ENCODE measurements at regions not wholly inside any gene's neighbourhood (a gene's known extent, or its start where the extent isn't known, plus 50 kb on each side); places are given as distances from the start of the nearest gene placed in this dataset.

GRCh38 chr5:142515036-142515435, 170.9 kb downstream of the FGF1 start:
- Histone ChIP-seq H3K36me3 (no peaks in the 10 kb centered on the region), H3K27me3 (no peaks in the 10 kb centered on the region), H3K27ac (no peak overlapping the region), H3K4me1 (peaks cover 5 to 13% of the 10 kb centered on the region in 2 donors), H3K4me3 (replicated peaks in 1 of 3) (no peak overlapping the region), H3K9me3 (no peaks in the 10 kb centered on the region)
- DNase-seq, result no peak
- 87 to 93% methylated on average over 2 of the region's 2 CpGs for WGBS, 2 donors
- TF ChIP-seq CTCF (IDR thresholded peaks at IDR 0.05), result no peak
- TF ChIP-seq POLR2A (IDR thresholded peaks at IDR 0.05), result no peak
- intact Hi-C loops (cut with DNase I), result no loop called here

- H3K4me3 ChIP-seq (replicated peaks in 1 of 3), result no peak overlapping the region
- H3K4me1 ChIP-seq, result peaks cover 5 to 13% of the 10 kb centered on the region in 2 donors
- intact Hi-C loops (cut with DNase I), result no loop called here
- DNase-seq, result no peak
- no peak overlapping the region for H3K27ac ChIP-seq
- no peaks in the 10 kb centered on the region for H3K36me3 ChIP-seq
- no peak for TF ChIP-seq POLR2A (IDR thresholded peaks at IDR 0.05)
- no peak for TF ChIP-seq CTCF (IDR thresholded peaks at IDR 0.05)
- H3K9me3 ChIP-seq, result no peaks in the 10 kb centered on the region
- 92% methylated on average over 3 of the region's 3 CpGs for WGBS, 2 donors
- no peaks in the 10 kb centered on the region for H3K27me3 ChIP-seq
These were observed 171.7 kb downstream of the FGF1 start for GRCh38 chr5:142514196-142514595.

- no peaks in the 10 kb centered on the region for H3K36me3 ChIP-seq
- TF ChIP-seq CTCF (IDR thresholded peaks at IDR 0.05) (no peak), POLR2A (IDR thresholded peaks at IDR 0.05) (no peak)
- H3K4me3 ChIP-seq (replicated peaks in 1 of 3), result no peak overlapping the region
- peak overlapping the region in 1 of 3 donors; percentile 46 for H3K27ac ChIP-seq
- intact Hi-C loops (cut with DNase I), result no loop called here
- 76 to 79% methylated on average over 16 of the region's 16 CpGs for WGBS, 2 donors
- no peaks in the 10 kb centered on the region for H3K27me3 ChIP-seq
- H3K9me3 ChIP-seq, result no peaks in the 10 kb centered on the region
- peaks cover 5 to 13% of the 10 kb centered on the region in 2 donors for H3K4me1 ChIP-seq
- DNase-seq, result peak; percentile 37 to 55
These were observed 173.5 kb downstream of the FGF1 start for GRCh38 chr5:142512043-142513042.

- WGBS, 2 donors, result 97 to 100% methylated on average over 2 of the region's 2 CpGs
- intact Hi-C loops (cut with DNase I), result no loop called here
- H3K4me1 ChIP-seq, result peaks cover 5 to 13% of the 10 kb centered on the region in 2 donors
- no peak for DNase-seq
- H3K27ac ChIP-seq, result no peak overlapping the region
- TF ChIP-seq POLR2A (IDR thresholded peaks at IDR 0.05), result no peak
- no peak for TF ChIP-seq CTCF (IDR thresholded peaks at IDR 0.05)
- no peak overlapping the region for H3K4me3 ChIP-seq (replicated peaks in 1 of 3)
- H3K36me3 ChIP-seq, result no peaks in the 10 kb centered on the region
- H3K27me3 ChIP-seq, result no peaks in the 10 kb centered on the region
- no peaks in the 10 kb centered on the region for H3K9me3 ChIP-seq
These were observed 174.5 kb downstream of the FGF1 start for GRCh38 chr5:142511358-142511757.

GRCh38 chr5:142509026-142509425, 176.9 kb downstream of the FGF1 start:
- Histone ChIP-seq H3K9me3 (no peaks in the 10 kb centered on the region), H3K4me3 (replicated peaks in 1 of 3) (no peak overlapping the region), H3K36me3 (no peaks in the 10 kb centered on the region), H3K27me3 (no peaks in the 10 kb centered on the region), H3K27ac (no peak overlapping the region), H3K4me1 (peaks cover 5 to 13% of the 10 kb centered on the region in 2 donors)
- DNase-seq, result no peak
- 74 to 78% methylated on average over 1 of the region's 1 CpG for WGBS, 2 donors
- intact Hi-C loops (cut with DNase I), result no loop called here
- TF ChIP-seq POLR2A (IDR thresholded peaks at IDR 0.05) (no peak), CTCF (IDR thresholded peaks at IDR 0.05) (no peak)

Data from thyroid gland (tissue), 4 donors.